ENCODE measurements at regions not wholly inside any gene's neighbourhood (a gene's known extent, or its start where the extent isn't known, plus 50 kb on each side); places are given as distances from the start of the nearest gene placed in this dataset.
"Not testable (repeated sequence)": the region's sequence is repeated elsewhere in the genome, so short reads cannot be mapped to it uniquely, and the experiment has no call there.

DNA sequence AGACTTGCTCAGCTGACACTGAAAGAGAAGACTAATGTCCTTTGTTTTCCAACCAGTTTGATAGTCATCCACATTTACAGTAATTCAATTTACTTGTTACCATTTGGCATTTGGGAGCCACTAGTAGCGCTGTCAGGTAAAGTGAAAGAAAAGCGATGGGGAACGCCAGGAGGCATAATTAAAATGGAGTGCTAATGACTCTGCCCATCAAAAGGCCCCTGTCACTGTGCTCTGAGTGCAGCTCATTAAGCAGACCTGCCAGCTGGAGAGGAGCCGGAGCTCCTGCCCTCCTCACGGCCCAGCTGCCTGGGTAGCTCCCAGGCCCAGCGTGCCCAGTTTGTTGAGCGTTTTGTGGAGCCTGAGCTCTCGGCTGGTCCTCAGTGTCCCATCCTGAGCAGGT lies 463.6 kb upstream of the CCDC196 start:
- H3K4me1 ChIP-seq, result no peaks in the 10 kb centered on the region
- H3K4me3 ChIP-seq, result no peak overlapping the region
- WGBS, 2 donors (ENCODE audit: low coverage in 1 of 2), result 63 to 78% methylated on average over 2 to 4 of the region's 8 CpGs
- no peaks in the 10 kb centered on the region for H3K9me3 ChIP-seq
- ATAC-seq, result no peak
- TF ChIP-seq CTCF (IDR thresholded peaks at IDR 0.05), result no peak
- TF ChIP-seq POLR2AphosphoS5 (IDR thresholded peaks at IDR 0.05), result no peak
- TF ChIP-seq EP300 (IDR thresholded peaks at IDR 0.05), result no peak
- TF ChIP-seq POLR2A (IDR thresholded peaks at IDR 0.05), result no peak
- H3K27ac ChIP-seq, result no peak overlapping the region
- no peaks in the 10 kb centered on the region for H3K36me3 ChIP-seq
- no peaks in the 10 kb centered on the region for H3K27me3 ChIP-seq

- Histone ChIP-seq H3K4me1 (no peaks in the 10 kb centered on the region), H3K27ac (no peak overlapping the region), H3K36me3 (no peaks in the 10 kb centered on the region), H3K27me3 (no peaks in the 10 kb centered on the region), H3K4me3 (no peak overlapping the region), H3K9me3 (peaks cover 0 to 10% (median 0%) of the 10 kb centered on the region in 3 donors)
- 61 to 69% methylated on average over 5 of the region's 5 CpGs for WGBS, 2 donors (ENCODE audit: low coverage in 1 of 2)
- TF ChIP-seq CTCF (IDR thresholded peaks at IDR 0.05), result no peak
- TF ChIP-seq EP300 (IDR thresholded peaks at IDR 0.05), result no peak
- TF ChIP-seq POLR2AphosphoS5 (IDR thresholded peaks at IDR 0.05), result no peak
- no peak for TF ChIP-seq POLR2A (IDR thresholded peaks at IDR 0.05)
- ATAC-seq, result no peak
These were observed 460.4 kb upstream of the CCDC196 start for GRCh38 chr14:66025779-66026178.

DNA sequence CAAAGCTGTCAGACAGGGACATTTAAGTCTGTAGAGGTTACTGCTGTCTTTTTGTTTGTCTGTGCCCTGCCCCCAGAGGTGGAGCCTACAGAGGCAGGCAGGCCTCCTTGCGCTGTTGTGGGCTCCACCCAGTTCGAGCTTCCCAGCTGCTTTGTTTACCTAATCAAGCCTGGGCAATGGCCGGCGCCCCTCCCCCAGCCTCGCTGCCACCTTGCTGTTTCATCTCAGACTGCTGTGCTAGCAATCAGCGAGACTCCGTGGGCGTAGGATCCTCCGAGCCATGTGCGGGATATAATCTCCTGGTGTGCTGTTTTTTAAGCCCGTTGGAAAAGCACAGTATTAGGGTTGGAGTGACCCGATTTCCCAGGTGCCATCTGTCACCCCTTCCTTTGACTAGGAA lies 454.2 kb upstream of the CCDC196 start:
- H3K4me3 ChIP-seq, ATAC-seq, H3K27me3 ChIP-seq, H3K4me1 ChIP-seq, H3K27ac ChIP-seq, H3K36me3 ChIP-seq: not testable (repeated sequence)
- WGBS, 2 donors (ENCODE audit: low coverage in 1 of 2), result no CpG with 5 or more reads among the region's 12 CpGs
- H3K9me3 ChIP-seq, result peaks cover 0 to 32% (median 0%) of the 10 kb centered on the region in 3 donors

GRCh38 chr14:66032800-66033199 lies 453.4 kb upstream of the CCDC196 start:
- H3K36me3 ChIP-seq, result no peaks in the 10 kb centered on the region
- peaks cover 0 to 32% (median 0%) of the 10 kb centered on the region in 3 donors for H3K9me3 ChIP-seq
- no peak overlapping the region for H3K4me3 ChIP-seq
- H3K4me1 ChIP-seq, result no peaks in the 10 kb centered on the region
- WGBS, 2 donors (ENCODE audit: low coverage in 1 of 2), result 76 to 93% methylated on average over 4 to 5 of the region's 5 CpGs
- TF ChIP-seq POLR2A (IDR thresholded peaks at IDR 0.05), result no peak
- no peak for TF ChIP-seq CTCF (IDR thresholded peaks at IDR 0.05)
- TF ChIP-seq EP300 (IDR thresholded peaks at IDR 0.05), result no peak
- TF ChIP-seq POLR2AphosphoS5 (IDR thresholded peaks at IDR 0.05), result no peak
- no peak overlapping the region for H3K27ac ChIP-seq
- H3K27me3 ChIP-seq, result no peaks in the 10 kb centered on the region
- no peak for ATAC-seq

GRCh38 chr14:66036547-66036946 lies 449.6 kb upstream of the CCDC196 start:
- Histone ChIP-seq H3K36me3 (no peaks in the 10 kb centered on the region), H3K27ac (no peak overlapping the region), H3K4me1 (no peaks in the 10 kb centered on the region), H3K27me3 (no peaks in the 10 kb centered on the region), H3K4me3 (no peak overlapping the region), H3K9me3 (peaks cover 0 to 17% (median 0%) of the 10 kb centered on the region in 3 donors)
- ATAC-seq, result no peak
- no peak for TF ChIP-seq POLR2A (IDR thresholded peaks at IDR 0.05)
- 41 to 50% methylated on average over 2 of the region's 2 CpGs for whole genome bisulfite sequencing, 2 donors (ENCODE audit: low coverage in 1 of 2)

- Histone ChIP-seq H3K4me3 (no peak overlapping the region), H3K4me1 (no peaks in the 10 kb centered on the region), H3K9me3 (peaks cover 0 to 9% (median 0%) of the 10 kb centered on the region in 3 donors), H3K27ac (no peak overlapping the region), H3K36me3 (no peaks in the 10 kb centered on the region), H3K27me3 (no peaks in the 10 kb centered on the region)
- WGBS, 2 donors (ENCODE audit: low coverage in 1 of 2), result 52 to 70% methylated on average over 2 of the region's 2 CpGs
- ATAC-seq, result no peak
- TF ChIP-seq EP300 (IDR thresholded peaks at IDR 0.05), result no peak
- TF ChIP-seq CTCF (IDR thresholded peaks at IDR 0.05), result no peak
- TF ChIP-seq POLR2AphosphoS5 (IDR thresholded peaks at IDR 0.05), result no peak
- TF ChIP-seq POLR2A (IDR thresholded peaks at IDR 0.05), result no peak
These were observed 448.8 kb upstream of the CCDC196 start for GRCh38 chr14:66037361-66037760.
